K562 (cell line): ENCODE measurements at regions not wholly inside any gene's neighbourhood (a gene's known extent, or its start where the extent isn't known, plus 50 kb on each side); places are given as distances from the start of the nearest gene placed in this dataset.

Experiments used
- CCAR2 ChIP-seq: fragments of 200-400 bp; formaldehyde crosslinking; IDR thresholded peaks from 2 replicates; pipeline ENCODE4 v1.6.1; 2017; ENCODE audit warnings: mild to moderate bottlenecking, low read depth, low read length
- DNMT1 ChIP-seq: fragments of 450-650 bp; IDR thresholded peaks from 2 replicates; pipeline ENCODE4 v1.6.1; 2016; ENCODE audit warnings: antibody characterized with exemption, mild to moderate bottlenecking

- no peak for TF ChIP-seq DNMT1
- no peak for TF ChIP-seq CCAR2
Observed at GRCh38 chr14:101047326-101047725, 143.8 kb upstream of the RTL1 start.
